GM12891 (cell line): ENCODE measurements at regions not wholly inside any gene's neighbourhood (a gene's known extent, or its start where the extent isn't known, plus 50 kb on each side); places are given as distances from the start of the nearest gene placed in this dataset.
"Not testable (repeated sequence)": the region's sequence is repeated elsewhere in the genome, so short reads cannot be mapped to it uniquely, and the experiment has no call there.

Experiments used
- DNase-seq: peaks from one replicate; pipeline ENCODE4 v3.0.0; 2011; ENCODE audit warnings: low spot score; ENCODE audit not compliant: insufficient read length
- FAIRE-seq: peaks from 2 replicates; lab custom pipeline; 2011; peaks lifted over from hg19 to GRCh38; lab: Jason Lieb, UNC
- PAX5 ChIP-seq: IDR thresholded peaks from 2 replicates; pipeline ENCODE4 v1.6.1; 2011; ENCODE audit warnings: low read length, moderate library complexity, mild to moderate bottlenecking; ENCODE audit not compliant: insufficient read depth, severe bottlenecking
- POLR2A ChIP-seq: IDR thresholded peaks from 2 replicates; pipeline ENCODE4 v1.6.1; 2011; ENCODE audit warnings: low read depth, low read length, control low read depth
- POLR2AphosphoS5 ChIP-seq: IDR thresholded peaks from 2 replicates; pipeline ENCODE4 v1.6.1; 2011; ENCODE audit warnings: low read depth, low read length, control low read depth
- POU2F2 ChIP-seq: IDR thresholded peaks from 2 replicates; pipeline ENCODE4 v1.6.1; 2011; ENCODE audit warnings: low read depth, mild to moderate bottlenecking, control low read depth, low read length, moderate library complexity
- SPI1 ChIP-seq: IDR thresholded peaks from 2 replicates; pipeline ENCODE4 v1.6.1; 2011; ENCODE audit warnings: low read depth, low read length, control low read depth
- TAF1 ChIP-seq: IDR thresholded peaks from 2 replicates; pipeline ENCODE4 v1.6.1; 2011; ENCODE audit warnings: low read depth, low read length, control low read depth

- no peak for FAIRE-seq
- no peak for TF ChIP-seq TAF1
- TF ChIP-seq POU2F2: no peak
- no peak for TF ChIP-seq POLR2AphosphoS5
- no peak for TF ChIP-seq SPI1
- DNase-seq: no peak
Measured at GRCh38 chr3:127520993-127521392, 69.5 kb downstream of the TPRA1 start.

DNA sequence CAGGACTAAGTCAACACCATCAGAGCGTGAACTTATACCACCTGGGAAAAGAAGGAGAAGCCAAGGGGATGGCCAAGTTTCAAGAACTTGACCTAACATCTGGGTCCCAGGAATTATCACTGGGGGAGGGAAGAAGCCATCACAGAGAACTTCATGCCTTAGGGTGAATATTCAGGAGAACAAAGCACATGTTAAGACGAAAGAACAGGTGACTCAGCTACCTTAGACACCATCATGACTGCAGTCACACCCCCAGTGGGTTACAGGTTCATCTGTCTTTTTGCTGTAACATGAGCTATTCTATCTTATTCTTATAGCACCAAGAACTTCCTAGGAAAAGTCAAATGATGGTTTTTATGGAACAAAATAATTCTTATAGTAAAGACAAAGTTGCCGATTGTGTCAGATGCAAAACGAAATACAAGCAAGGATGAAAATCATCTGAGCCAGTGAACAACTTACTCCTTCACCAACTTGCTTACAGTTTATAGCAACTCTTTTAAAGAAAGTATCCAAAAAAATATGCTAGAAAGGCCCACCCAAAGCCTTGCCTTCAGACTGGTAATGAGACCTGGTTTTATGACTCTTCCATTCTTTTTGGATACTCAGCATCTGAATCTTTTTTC, 72.0 kb downstream of the TPRA1 start:
- TF ChIP-seq POU2F2 (no peak), TAF1 (no peak), SPI1 (no peak), PAX5 (no peak), POLR2AphosphoS5 (no peak), POLR2A (no peak)
- no peak for DNase-seq
- no peak for FAIRE-seq

- TF ChIP-seq PAX5 (no peak), POU2F2 (no peak), SPI1 (no peak), POLR2A (no peak), TAF1 (no peak), POLR2AphosphoS5 (no peak)
- FAIRE-seq: no peak
- no peak for DNase-seq
Measured at GRCh38 chr3:127512256-127512655, 78.3 kb downstream of the TPRA1 start.

- no peak for DNase-seq
- no peak for FAIRE-seq
- no peak for TF ChIP-seq PAX5
- no peak for TF ChIP-seq POU2F2
Measured at GRCh38 chr3:127501177-127501576, 89.4 kb downstream of the TPRA1 start.

- FAIRE-seq (no peak), DNase-seq (no peak)
- TF ChIP-seq TAF1 (no peak), POLR2A (no peak), PAX5 (no peak), SPI1 (no peak), POU2F2 (no peak), POLR2AphosphoS5 (no peak)
Measured at GRCh38 chr3:127497676-127498075, 92.9 kb downstream of the TPRA1 start.

- TF ChIP-seq POU2F2: no peak
- no peak for TF ChIP-seq TAF1
- TF ChIP-seq POLR2A: no peak
- no peak for TF ChIP-seq PAX5
- no peak for DNase-seq
- no peak for FAIRE-seq
Measured at GRCh38 chr3:127497166-127497565, 93.4 kb downstream of the TPRA1 start.

DNA sequence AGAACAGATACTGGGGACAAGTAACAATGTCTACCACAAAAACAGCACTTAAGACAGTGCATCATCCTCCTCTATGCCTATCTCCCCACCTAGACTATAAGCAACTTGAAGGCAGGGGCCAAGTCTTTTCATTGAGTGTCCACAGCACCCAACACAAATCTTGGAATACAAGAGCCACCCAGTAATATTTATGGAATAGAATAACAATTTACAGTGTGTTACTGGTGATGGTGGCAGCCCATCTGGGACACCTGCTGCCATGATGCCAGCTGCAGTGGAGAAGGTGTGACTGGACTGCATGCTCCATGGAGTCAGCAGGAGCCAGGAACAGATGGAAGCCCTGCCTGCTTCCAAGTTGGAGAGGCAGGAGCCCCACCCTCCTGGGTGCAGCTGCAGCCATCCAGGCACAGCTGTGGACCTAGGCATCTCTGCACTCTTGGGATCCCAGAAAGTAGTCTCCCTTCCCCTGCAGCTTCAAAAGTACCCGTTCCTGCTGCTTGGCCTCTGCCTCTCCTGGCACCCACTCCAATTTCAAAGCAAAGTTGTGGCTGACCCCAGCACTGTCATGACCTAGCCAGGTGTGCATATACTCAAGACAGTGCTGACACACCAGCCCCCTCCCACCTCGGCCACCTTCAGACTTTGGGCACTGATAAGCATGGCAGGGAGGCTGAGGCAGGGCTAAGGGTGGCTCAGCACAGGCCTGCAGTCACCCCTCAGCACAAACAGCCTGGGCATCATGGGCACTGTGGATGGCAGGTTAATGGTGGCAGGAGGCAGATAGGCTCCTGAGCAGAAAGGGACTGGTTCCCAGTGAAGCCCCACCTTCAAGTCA, 94.5 kb downstream of the TPRA1 start:
- FAIRE-seq (no peak), DNase-seq (no peak)
- TF ChIP-seq TAF1 (no peak), SPI1 (no peak), POLR2AphosphoS5 (no peak), PAX5 (no peak), POLR2A (no peak), POU2F2 (no peak)

DNA sequence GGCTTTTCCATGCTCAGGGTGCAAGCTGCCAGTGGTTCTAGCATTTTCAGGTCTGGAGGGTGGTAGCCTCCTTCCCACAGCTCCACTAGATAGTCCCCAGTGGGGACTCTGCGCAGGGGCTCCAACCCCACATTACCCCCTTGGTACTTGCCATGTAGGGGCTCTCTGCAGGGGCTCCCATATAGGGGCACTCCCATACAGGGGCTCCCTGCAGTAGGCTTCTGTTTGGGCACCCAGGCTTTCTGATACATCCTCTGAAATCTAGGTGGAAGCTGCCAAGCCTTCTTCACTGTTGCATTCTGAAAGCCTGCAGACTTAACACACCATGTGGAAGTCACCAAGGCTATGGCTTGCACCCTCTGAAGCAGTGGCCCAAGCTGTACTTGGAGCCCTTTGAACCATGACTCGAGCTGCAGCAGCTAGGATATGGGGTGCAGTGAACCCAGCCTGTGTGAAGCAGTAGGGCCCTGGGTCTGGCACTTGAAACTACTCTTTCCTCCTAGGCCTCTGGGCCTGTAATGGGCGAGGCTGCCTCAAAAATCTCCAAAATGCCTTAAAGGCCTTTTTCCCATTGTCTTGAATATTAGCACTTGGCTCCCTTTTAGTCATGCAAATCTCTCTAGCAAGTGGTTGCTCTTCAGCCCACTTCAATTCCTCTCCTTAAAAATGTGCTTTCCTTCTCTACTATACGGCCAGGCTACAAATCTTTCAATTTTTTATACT, 96.4 kb downstream of the TPRA1 start:
- DNase-seq (no peak), FAIRE-seq (no peak)
- TF ChIP-seq TAF1 (no peak), POU2F2 (no peak)

DNA sequence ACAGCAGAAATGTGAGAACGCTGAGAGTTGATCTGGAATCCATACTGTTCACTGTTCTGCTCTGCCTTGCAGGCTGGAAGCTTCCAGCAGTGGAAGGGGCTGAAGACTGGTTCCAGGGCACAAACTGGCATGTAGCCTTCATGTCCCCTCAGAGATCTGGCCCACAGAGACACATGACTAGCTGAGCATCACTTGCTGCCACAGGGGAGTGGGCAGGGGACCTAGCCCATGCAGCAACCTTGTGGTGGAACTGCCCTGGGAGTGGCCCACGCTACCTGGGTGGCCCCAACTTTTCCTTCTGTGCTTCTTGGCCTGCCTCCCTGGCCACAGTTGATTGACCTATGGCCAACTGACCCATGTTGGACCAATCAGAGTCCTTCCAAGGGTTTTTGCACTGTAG, 98.1 kb downstream of the TPRA1 start:
- no peak for TF ChIP-seq SPI1
- TF ChIP-seq PAX5: no peak
- no peak for TF ChIP-seq TAF1
- TF ChIP-seq POLR2AphosphoS5: no peak
- no peak for TF ChIP-seq POLR2A
- no peak for TF ChIP-seq POU2F2
- DNase-seq: no peak
- FAIRE-seq: no peak

GRCh38 chr3:127491909-127492308, 98.6 kb downstream of the TPRA1 start:
- DNase-seq: no peak
- TF ChIP-seq TAF1: no peak
- no peak for TF ChIP-seq POLR2A
- TF ChIP-seq POU2F2: no peak
- TF ChIP-seq POLR2AphosphoS5: no peak
- no peak for TF ChIP-seq PAX5
- TF ChIP-seq SPI1: no peak
- no peak for FAIRE-seq

GRCh38 chr3:127491323-127491722, 99.2 kb downstream of the TPRA1 start:
- no peak for FAIRE-seq
- DNase-seq: no peak
- TF ChIP-seq POU2F2 (no peak), SPI1 (no peak), POLR2AphosphoS5 (no peak), PAX5 (no peak), POLR2A (no peak)

- DNase-seq, FAIRE-seq: not testable (repeated sequence)
Measured at GRCh38 chr3:127491024-127491305, 99.6 kb downstream of the TPRA1 start.
